RWPE2 (cell line): ENCODE measurements at regions not wholly inside any gene's neighbourhood (a gene's known extent, or its start where the extent isn't known, plus 50 kb on each side); places are given as distances from the start of the nearest gene placed in this dataset.
A peak's percentile ranks its signal among the peaks of the same experiment; 100 is the strongest.

Source experiments
- ATAC-seq: fragments of 200-7000 bp; cut with Tn5 transposase; 3 replicates; pipeline ENCODE4 v1.9.1; 2021; ENCODE audit warnings: low read depth
- DNase-seq: peaks from one replicate; pipeline ENCODE4 v3.0.0-alpha.2; 2020; ENCODE audit warnings: low spot score
- H3K27ac ChIP-seq: fragments of 450-650 bp; 2 replicates; pipeline ENCODE4 v1.5.1; 2017; ENCODE audit warnings: mild to moderate bottlenecking; ENCODE audit not compliant: poor library complexity, severe bottlenecking
- H3K27me3 ChIP-seq: fragments of 250-450 bp; sonication (Bioruptor Pico); 2 replicates; pipeline ENCODE4 v1.5.1; 2021; ENCODE audit warnings: mild to moderate bottlenecking, moderate library complexity; ENCODE audit not compliant: insufficient read depth, poor library complexity, severe bottlenecking
- H3K36me3 ChIP-seq: fragments of 250-450 bp; sonication (Bioruptor Pico); 2 replicates; pipeline ENCODE4 v1.5.1; 2020; ENCODE audit warnings: low read depth, mild to moderate bottlenecking, moderate library complexity
- H3K4me1 ChIP-seq: fragments of 250-450 bp; sonication (Bioruptor Pico); 2 replicates; pipeline ENCODE4 v1.5.1; 2021; ENCODE audit warnings: mild to moderate bottlenecking, moderate library complexity; ENCODE audit not compliant: insufficient read depth, poor library complexity, severe bottlenecking
- H3K4me3 ChIP-seq: fragments of 250-450 bp; sonication (Bioruptor Pico); 2 replicates; pipeline ENCODE4 v1.5.1; 2021; ENCODE audit warnings: mild to moderate bottlenecking, moderate library complexity; ENCODE audit not compliant: severe bottlenecking
- H3K9me3 ChIP-seq: fragments of 250-450 bp; sonication (Bioruptor Pico); 2 replicates; pipeline ENCODE4 v1.5.1; 2021; ENCODE audit warnings: mild to moderate bottlenecking, moderate library complexity; ENCODE audit not compliant: severe bottlenecking
- TF ChIP-seq, protein P1 (sequence below): fragments of 450-650 bp; IDR thresholded peaks from one replicate; pipeline ENCODE4 v1.5.1; 2017; ENCODE audit warnings: mild to moderate bottlenecking, moderate library complexity; ENCODE audit not compliant: poor library complexity, severe bottlenecking

DNA sequence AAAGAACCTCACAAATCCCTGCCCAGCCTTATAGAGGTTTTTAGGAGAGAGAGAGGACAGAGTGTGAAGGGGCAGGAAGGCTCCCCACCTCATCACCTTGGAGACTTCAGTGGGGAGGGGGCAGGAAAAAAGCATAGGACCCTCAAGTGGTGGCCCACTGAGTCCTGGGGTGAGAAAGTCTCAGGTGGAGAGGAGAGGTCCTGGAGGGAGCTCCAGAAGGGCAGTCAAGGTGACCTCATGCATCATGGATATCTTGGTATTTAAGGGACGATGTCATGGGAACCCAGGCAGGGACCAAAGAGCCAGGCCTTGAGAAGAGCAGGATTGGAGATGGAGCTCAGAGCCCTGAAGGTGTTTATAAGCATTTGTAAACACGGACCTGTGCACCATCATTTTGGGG, 204.5 kb downstream of the SLC4A3 start:
- H3K27ac ChIP-seq: no peak overlapping the region
- no peak for DNase-seq
- no peak for ATAC-seq

DNA sequence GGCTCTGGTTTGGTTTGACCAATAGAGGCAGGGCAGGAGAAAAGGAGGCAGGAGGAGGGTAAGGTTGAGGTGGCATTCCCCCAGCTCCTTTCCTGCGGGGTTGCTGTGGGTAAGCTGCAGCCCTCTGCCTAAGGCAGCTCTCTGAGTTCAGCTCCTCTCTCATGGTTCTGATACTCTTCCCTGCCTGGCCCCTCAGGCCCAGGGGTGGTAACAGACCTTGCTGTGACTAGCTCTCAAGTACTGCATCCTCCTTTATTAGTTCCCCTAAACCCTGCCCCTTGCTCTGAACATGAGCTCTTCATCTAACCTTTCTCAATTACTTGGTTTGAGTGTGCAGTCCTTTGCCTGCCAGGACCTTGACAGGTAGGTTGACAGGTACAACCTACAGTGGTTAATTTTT, 205.5 kb downstream of the SLC4A3 start:
- Histone ChIP-seq H3K27me3 (no peaks in the 10 kb centered on the region), H3K27ac (no peak overlapping the region), H3K9me3 (no peaks in the 10 kb centered on the region), H3K4me1 (no peaks in the 10 kb centered on the region), H3K36me3 (no peaks in the 10 kb centered on the region), H3K4me3 (no peak overlapping the region)
- no peak for ATAC-seq
- DNase-seq: no peak
- TF ChIP-seq, protein P1, sequence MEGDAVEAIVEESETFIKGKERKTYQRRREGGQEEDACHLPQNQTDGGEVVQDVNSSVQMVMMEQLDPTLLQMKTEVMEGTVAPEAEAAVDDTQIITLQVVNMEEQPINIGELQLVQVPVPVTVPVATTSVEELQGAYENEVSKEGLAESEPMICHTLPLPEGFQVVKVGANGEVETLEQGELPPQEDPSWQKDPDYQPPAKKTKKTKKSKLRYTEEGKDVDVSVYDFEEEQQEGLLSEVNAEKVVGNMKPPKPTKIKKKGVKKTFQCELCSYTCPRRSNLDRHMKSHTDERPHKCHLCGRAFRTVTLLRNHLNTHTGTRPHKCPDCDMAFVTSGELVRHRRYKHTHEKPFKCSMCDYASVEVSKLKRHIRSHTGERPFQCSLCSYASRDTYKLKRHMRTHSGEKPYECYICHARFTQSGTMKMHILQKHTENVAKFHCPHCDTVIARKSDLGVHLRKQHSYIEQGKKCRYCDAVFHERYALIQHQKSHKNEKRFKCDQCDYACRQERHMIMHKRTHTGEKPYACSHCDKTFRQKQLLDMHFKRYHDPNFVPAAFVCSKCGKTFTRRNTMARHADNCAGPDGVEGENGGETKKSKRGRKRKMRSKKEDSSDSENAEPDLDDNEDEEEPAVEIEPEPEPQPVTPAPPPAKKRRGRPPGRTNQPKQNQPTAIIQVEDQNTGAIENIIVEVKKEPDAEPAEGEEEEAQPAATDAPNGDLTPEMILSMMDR: no peak

More for the DNA sequence above, 204.5 kb downstream of the SLC4A3 start:
- no peaks in the 10 kb centered on the region for H3K36me3 ChIP-seq
- H3K9me3 ChIP-seq: no peaks in the 10 kb centered on the region
- no peaks in the 10 kb centered on the region for H3K27me3 ChIP-seq
- H3K4me3 ChIP-seq: no peak overlapping the region
- TF ChIP-seq, protein P1: no peak
- H3K4me1 ChIP-seq: no peaks in the 10 kb centered on the region

DNA sequence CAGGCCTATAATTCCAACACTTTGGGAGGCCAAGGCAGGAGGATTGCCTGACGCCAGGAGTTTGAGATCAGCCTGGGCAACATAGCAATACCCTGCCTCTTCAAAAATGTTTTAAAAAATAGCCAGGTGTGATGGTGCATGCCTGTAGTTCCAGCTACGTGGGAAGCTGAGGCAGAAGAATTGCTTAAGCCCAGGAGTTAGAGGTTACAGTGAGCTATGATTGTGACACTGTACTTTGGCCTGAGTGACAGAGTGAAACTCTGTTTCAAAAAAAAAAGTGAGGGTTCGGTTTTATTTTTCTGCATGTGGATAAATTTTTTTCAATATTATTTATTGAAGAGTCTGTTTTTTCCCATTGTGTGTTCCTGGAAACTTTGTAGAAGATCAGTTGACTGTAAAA, 208.1 kb downstream of the SLC4A3 start:
- no peak overlapping the region for H3K4me3 ChIP-seq
- TF ChIP-seq, protein P1: no peak
- ATAC-seq (no peak), DNase-seq (no peak)
- H3K9me3 ChIP-seq: no peaks in the 10 kb centered on the region
- H3K36me3 ChIP-seq: no peaks in the 10 kb centered on the region
- no peak overlapping the region for H3K27ac ChIP-seq
- H3K27me3 ChIP-seq: no peaks in the 10 kb centered on the region
- H3K4me1 ChIP-seq: no peaks in the 10 kb centered on the region

DNA sequence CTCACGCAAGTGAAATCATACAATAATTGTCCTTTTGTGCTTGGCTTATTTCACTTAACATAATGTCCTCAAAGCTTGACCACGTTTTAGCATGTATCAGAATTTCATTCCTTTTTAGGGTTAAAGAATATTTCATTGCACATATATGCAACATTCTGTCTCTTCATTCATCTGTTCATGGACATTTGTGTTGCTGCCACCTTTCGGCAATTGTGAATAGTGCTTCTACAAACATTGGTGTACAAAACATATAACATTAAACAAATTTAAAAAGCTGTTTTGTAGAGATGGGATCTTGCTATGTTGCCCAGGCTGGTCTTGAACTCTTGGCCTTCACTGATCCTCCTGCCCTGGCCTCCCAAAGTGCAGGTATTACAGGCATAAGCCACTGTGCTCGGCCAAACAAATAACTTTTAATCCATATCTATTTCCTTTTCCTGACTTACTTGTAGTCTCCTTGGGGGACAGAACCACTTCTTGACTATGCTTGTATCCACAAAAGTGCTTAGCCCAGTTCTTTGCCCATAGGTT, 209.3 kb downstream of the SLC4A3 start:
- ATAC-seq: no peak
- Histone ChIP-seq H3K4me3 (no peak overlapping the region), H3K27me3 (no peaks in the 10 kb centered on the region), H3K9me3 (no peaks in the 10 kb centered on the region), H3K4me1 (no peaks in the 10 kb centered on the region), H3K27ac (no peak overlapping the region), H3K36me3 (no peaks in the 10 kb centered on the region)
- TF ChIP-seq, protein P1: peak; percentile 78
- DNase-seq: no peak

DNA sequence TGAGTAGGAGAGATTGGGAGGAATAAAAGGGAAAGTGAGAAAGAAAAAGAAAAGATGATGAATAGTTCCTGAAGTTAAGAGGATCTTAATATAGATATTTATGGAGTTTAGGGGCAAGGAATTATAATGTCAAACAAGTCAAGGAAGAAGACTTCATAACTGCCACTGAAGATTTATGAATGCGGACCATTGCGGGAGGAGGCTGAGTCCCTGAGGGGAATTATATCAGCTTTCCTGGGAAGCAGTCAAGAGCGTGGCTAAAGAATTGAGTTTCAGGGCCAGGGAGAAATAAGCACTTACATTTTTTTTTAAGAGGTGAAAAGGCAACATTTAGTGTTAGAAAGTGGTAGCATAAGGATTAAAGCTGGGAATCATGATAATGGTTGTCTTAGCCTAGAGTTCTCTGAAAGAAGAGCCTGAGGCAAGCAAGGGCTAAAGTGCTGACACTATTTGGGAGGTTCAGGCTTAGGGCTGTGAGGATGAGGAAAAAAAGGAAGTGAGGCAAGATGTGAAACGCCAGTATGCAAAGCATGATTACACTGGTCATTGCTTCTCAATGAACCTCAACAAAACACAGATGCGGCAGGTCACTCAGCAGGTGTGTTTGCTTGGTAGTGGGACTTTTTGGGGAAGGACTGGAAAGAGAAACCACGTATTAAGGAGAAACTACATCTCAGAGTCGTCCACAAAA, 217.1 kb downstream of the SLC4A3 start:
- Histone ChIP-seq H3K36me3 (no peaks in the 10 kb centered on the region), H3K9me3 (no peaks in the 10 kb centered on the region), H3K4me3 (no peak overlapping the region), H3K27ac (no peak overlapping the region), H3K27me3 (no peaks in the 10 kb centered on the region), H3K4me1 (no peaks in the 10 kb centered on the region)
- TF ChIP-seq, protein P1: no peak
- DNase-seq: no peak
- no peak for ATAC-seq
